ENCODE measurements at regions not wholly inside any gene's neighbourhood (a gene's known extent, or its start where the extent isn't known, plus 50 kb on each side); places are given as distances from the start of the nearest gene placed in this dataset.
A peak's percentile ranks its signal among the peaks of the same experiment; 100 is the strongest.

GRCh38 chr20:5376228-5376627 is 59.5 kb upstream of the PROKR2 start:
- 87% methylated on average over 6 of the region's 6 CpGs; no CpG with 5 or more reads in 1 of the 2 experiments for WGBS, 2 experiments (ENCODE audit: extremely low coverage in 1 of 2, insufficient coverage in 1 of 2, insufficient read length in 1 of 2, insufficient replicate concordance in 2 of 2, low coverage in 1 of 2, low lambda C conversion rate in 2 of 2, missing lambda C conversion rate in 1 of 2)
- CTCF ChIA-PET (ENCODE audit: partially characterized antibody) = interaction anchor here (1.6 kb wide), 1 partner anchor 171 kb away, joined by 6 read pairs; no protein-coding TSS in a partner anchor
- TF ChIP-seq NRF1 (IDR thresholded peaks at IDR 0.05; ENCODE audit: low read depth, low read length) = no peak
- TF ChIP-seq, protein P1, sequence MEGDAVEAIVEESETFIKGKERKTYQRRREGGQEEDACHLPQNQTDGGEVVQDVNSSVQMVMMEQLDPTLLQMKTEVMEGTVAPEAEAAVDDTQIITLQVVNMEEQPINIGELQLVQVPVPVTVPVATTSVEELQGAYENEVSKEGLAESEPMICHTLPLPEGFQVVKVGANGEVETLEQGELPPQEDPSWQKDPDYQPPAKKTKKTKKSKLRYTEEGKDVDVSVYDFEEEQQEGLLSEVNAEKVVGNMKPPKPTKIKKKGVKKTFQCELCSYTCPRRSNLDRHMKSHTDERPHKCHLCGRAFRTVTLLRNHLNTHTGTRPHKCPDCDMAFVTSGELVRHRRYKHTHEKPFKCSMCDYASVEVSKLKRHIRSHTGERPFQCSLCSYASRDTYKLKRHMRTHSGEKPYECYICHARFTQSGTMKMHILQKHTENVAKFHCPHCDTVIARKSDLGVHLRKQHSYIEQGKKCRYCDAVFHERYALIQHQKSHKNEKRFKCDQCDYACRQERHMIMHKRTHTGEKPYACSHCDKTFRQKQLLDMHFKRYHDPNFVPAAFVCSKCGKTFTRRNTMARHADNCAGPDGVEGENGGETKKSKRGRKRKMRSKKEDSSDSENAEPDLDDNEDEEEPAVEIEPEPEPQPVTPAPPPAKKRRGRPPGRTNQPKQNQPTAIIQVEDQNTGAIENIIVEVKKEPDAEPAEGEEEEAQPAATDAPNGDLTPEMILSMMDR (IDR thresholded peaks at IDR 0.05; ENCODE audit: control extremely low read depth in 1 of 3, insufficient read depth in 1 of 3, low read depth in 1 of 3, low read length in 3 of 3) = no peak
- TF ChIP-seq KDM1A (IDR thresholded peaks at IDR 0.05; ENCODE audit: borderline replicate concordance, low read length) = no peak
- TF ChIP-seq RBBP5 (IDR thresholded peaks at IDR 0.05; ENCODE audit: borderline replicate concordance, low read depth, low read length) = no peak
- TF ChIP-seq, protein P2, sequence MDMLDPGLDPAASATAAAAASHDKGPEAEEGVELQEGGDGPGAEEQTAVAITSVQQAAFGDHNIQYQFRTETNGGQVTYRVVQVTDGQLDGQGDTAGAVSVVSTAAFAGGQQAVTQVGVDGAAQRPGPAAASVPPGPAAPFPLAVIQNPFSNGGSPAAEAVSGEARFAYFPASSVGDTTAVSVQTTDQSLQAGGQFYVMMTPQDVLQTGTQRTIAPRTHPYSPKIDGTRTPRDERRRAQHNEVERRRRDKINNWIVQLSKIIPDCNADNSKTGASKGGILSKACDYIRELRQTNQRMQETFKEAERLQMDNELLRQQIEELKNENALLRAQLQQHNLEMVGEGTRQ (IDR thresholded peaks at IDR 0.05; ENCODE audit: low read length) = no peak
- no peak for TF ChIP-seq MAX (IDR thresholded peaks at IDR 0.05)
- TF ChIP-seq JUN (IDR thresholded peaks at IDR 0.05; ENCODE audit: low read depth, low read length) = no peak

More at GRCh38 chr20:5376228-5376627, 59.5 kb upstream of the PROKR2 start:
- no peak overlapping the region for H4K5ac ChIP-seq (ENCODE audit: insufficient read length, low read depth, low read length)
- no peak overlapping the region for H3K56ac ChIP-seq (replicated peaks; ENCODE audit: insufficient read length, low read depth, low read length)
- DNase-seq (ENCODE audit: low read depth in 1 of 2, low spot score in 2 of 2) (no peak), FAIRE-seq (no peak)
- no peaks in the 10 kb centered on the region for H3K9me3 ChIP-seq (ENCODE audit: insufficient read depth in 2 of 2, low read depth in 1 of 2, low read length in 1 of 2)
- no peak overlapping the region for H3K23ac ChIP-seq (ENCODE audit: insufficient read length)
- H2BK15ac ChIP-seq (ENCODE audit: low read length) = no peak overlapping the region
- H3K18ac ChIP-seq (ENCODE audit: extremely low read depth, low read length) = no peak overlapping the region
- POLR2A ChIA-PET (ENCODE audit: partially characterized antibody) = no interaction called here
- no peak overlapping the region for H3K14ac ChIP-seq (ENCODE audit: insufficient read length)
- H3K9ac ChIP-seq (replicated peaks in 1 of 4; ENCODE audit: extremely low read depth in 1 of 4, low read depth in 3 of 4, low read length in 3 of 4) = no peak overlapping the region
- no peaks in the 10 kb centered on the region for H3K79me1 ChIP-seq (ENCODE audit: low read depth, low read length)
- H4K91ac ChIP-seq (replicated peaks; ENCODE audit: insufficient read length, low read length) = no peak overlapping the region
- no peak overlapping the region for H3K4me3 ChIP-seq (ENCODE audit: extremely low read depth in 1 of 4, insufficient read depth in 2 of 4, low read depth in 3 of 4, low read length in 4 of 4)
- H3K23me2 ChIP-seq (ENCODE audit: low read depth, low read length) = no peaks in the 10 kb centered on the region
- H3K4me1 ChIP-seq (replicated peaks in 1 of 4; ENCODE audit: control insufficient read depth in 3 of 4, insufficient read depth in 4 of 4, low read length in 3 of 4) = no peaks in the 10 kb centered on the region
- no peak overlapping the region for H2BK120ac ChIP-seq (replicated peaks; ENCODE audit: low read depth, low read length)
- H2BK20ac ChIP-seq (ENCODE audit: low read length) = no peak overlapping the region
- H4K8ac ChIP-seq (ENCODE audit: extremely low read depth, insufficient read depth, low read length) = no peak overlapping the region
- H2BK5ac ChIP-seq (ENCODE audit: low read depth, low read length) = no peak overlapping the region
- H3K79me2 ChIP-seq (ENCODE audit: control insufficient read depth in 1 of 2, insufficient read depth in 2 of 2, low read length in 2 of 2) = no peaks in the 10 kb centered on the region
- no peak overlapping the region for H2AK5ac ChIP-seq (ENCODE audit: low read depth, low read length)
- H3K27ac ChIP-seq (ENCODE audit: low read depth, low read length) = no peak overlapping the region
- H4K20me1 ChIP-seq (replicated peaks in 1 of 2; ENCODE audit: control insufficient read depth in 1 of 2, insufficient read depth in 2 of 2, low read length in 2 of 2) = no peaks in the 10 kb centered on the region
- 0 out of 2 replicates have a peak overlapping the region, but pooled peaks have one; percentile 31 for H2AFZ ChIP-seq (ENCODE audit: low read length)
- no peak overlapping the region for H3K4ac ChIP-seq (replicated peaks; ENCODE audit: insufficient read length, low read depth, low read length)
- no peak overlapping the region for H2BK12ac ChIP-seq (ENCODE audit: low read depth, low read length)
- H3K27me3 ChIP-seq (replicated peaks in 1 of 4; ENCODE audit: control insufficient read depth in 3 of 4, extremely low read depth in 1 of 4, insufficient read depth in 3 of 4, low read length in 3 of 4) = no peaks in the 10 kb centered on the region
- H3K4me2 ChIP-seq (ENCODE audit: insufficient read depth in 1 of 2, low read depth in 2 of 2, low read length in 2 of 2) = no peak overlapping the region
- H3K36me3 ChIP-seq (ENCODE audit: control insufficient read depth in 2 of 4, insufficient read depth in 4 of 4, low read length in 3 of 4) = no peaks in the 10 kb centered on the region
